NCI-H2171 treated with DMSO at 0.1 percent for 48 hours (cell line): ENCODE measurements at regions not wholly inside any gene's neighbourhood (a gene's known extent, or its start where the extent isn't known, plus 50 kb on each side); places are given as distances from the start of the nearest gene placed in this dataset.
"Not testable (repeated sequence)": the region's sequence is repeated elsewhere in the genome, so short reads cannot be mapped to it uniquely, and the experiment has no call there.

Source experiments
- DNase-seq: peaks from one replicate; lab custom pipeline; 2025; lab: John Stamatoyannopoulos, UW

GRCh38 chr21:27320868-27321267 is 354.0 kb upstream of the ADAMTS5 start:
- no peak for DNase-seq

DNA sequence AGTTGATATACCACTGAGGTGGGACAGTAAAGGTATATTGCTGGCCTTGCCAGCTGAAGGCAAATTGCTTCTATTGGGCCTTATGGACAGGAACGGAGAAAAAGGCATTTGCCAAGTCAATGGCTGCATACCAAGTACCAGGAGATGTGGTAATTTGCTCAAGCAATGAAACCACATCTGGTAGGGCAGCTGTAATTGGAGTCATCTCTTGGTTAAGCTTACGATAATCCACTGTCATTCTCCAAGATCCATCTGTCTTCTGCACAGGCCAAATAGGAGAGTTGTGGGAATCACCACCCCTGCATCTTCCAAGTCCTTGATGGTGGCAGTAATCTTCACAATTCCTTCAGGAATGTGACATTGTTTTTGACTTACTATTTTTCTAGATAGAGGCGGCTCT is 350.7 kb upstream of the ADAMTS5 start:
- not testable (repeated sequence) for DNase-seq

DNA sequence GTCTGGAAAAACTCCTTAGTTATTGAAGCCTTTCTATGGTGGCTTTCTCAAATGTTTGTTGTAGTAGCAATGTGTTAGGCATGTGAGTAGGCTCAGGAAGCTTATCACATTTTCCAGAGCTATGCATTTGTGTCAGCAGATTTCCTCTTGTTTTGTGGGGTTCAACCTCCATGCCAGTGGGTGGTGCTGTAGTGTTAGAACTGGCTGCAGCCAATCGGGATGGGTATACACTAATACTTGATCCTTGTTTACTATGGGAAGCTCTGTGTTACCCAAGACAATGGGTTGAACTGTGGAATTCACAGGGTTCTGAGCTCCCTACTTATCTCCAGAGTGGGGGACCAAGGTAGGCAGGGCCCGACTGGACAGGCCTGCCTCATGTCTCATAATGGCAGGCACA is 348.5 kb upstream of the ADAMTS5 start:
- DNase-seq: no peak

DNA sequence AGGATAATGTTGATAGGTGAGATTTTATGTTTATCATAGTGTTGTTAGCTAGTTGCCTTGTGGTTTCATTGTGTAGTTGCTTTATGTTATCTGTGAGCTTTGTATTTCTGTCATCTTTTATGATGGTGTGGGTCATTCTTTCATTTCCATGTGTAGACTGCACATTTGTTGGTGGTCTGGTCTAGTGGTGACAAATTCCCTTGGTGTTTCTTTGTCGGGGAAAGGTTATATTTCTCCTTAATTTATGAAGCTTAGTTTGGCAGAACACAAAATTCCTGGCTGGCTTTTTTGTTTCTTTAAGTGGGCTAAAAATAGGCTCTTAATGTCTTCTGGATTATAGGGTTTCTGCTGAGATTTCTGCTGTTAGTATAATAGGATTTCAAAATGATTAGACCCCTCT is 347.2 kb upstream of the ADAMTS5 start:
- no peak for DNase-seq

DNA sequence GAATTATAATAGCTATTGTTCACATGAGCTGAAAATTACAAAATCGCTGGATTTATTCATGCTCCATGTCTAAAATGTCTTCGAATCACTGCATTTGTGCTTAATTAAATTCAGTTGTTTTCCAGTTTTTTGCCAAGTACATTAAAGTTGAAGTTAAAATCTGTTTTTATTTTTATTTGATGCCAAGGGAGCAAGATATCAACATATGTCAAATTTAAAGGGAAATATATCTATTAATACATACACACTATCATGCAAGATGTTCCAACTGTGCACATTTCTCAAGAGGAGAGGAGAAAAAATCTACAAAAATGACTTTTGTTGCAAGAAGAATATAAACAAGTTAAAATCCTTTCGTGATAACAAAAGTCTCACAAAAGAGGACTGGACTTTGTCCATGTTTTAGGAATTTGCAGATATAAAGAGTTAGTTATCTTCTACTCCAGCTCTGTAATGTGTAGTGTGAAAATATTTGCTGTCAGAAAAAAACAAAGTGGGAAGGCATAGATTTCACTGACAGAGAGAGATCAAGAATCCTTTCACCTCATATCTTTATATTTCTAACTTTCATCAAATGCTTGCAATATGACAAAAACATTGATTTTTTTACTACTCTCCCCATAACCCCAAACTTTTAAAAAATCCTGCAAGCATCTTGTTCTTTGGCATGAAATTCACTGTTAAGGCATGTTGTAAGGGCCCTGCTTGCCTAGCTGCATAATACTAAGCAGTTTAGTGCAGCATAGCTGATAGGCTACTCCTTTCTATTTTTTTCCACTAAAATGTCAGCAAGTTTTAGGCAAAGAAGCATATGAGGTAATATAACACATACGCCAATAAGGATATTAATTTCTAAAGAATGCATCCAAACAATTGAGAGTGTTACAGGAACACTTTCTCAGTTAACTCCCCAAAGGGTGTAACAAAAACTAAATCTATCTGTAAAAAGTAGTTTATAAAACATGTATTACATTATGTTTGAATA is 340.2 kb upstream of the ADAMTS5 start:
- DNase-seq: no peak

GRCh38 chr21:27306206-27306605 is 339.3 kb upstream of the ADAMTS5 start:
- DNase-seq: no peak

- no peak for DNase-seq
Observed at GRCh38 chr21:27301220-27301619, 334.3 kb upstream of the ADAMTS5 start.

DNA sequence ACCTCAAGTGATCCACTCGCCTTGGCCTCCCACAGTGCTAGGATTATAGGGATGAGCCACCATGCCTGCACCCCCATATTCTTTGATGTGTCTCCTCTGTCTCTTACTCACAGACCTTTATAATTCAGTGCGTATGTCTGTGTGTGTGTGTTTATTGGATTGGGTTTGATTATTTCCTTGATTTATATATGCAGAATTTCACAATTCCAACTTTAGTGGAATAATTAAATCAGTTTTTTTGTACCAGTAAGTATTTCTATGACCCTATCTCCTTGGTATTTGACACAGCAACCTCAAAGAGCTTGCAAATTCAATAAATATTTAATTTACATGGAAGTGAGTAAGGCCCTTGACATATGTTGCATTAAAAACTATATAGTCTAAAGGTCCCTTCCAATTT is 333.9 kb upstream of the ADAMTS5 start:
- DNase-seq: no peak

DNA sequence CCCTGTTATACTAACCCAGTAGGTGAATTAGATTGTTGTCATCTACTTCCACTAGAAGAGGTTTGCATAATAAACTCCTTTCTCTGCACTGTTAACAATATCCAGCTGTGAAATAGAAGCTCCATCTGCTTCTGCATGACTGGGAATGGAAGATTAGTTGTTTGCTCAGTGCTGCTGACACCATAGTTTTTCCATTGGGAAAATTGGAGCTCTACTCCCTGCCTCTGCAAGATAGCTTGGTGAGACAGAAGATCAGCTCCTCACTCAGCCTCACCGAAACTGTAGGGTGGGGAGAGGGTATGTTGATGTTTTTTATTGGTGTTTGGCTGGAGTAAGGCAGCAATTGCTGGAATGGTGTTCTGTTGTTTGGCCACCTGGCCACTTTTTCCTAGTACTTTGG is 331.6 kb upstream of the ADAMTS5 start:
- DNase-seq: peak; percentile 89

GRCh38 chr21:27293239-27293638 is 326.4 kb upstream of the ADAMTS5 start:
- no peak for DNase-seq

GRCh38 chr21:27292783-27293182 is 325.9 kb upstream of the ADAMTS5 start:
- no peak for DNase-seq

DNA sequence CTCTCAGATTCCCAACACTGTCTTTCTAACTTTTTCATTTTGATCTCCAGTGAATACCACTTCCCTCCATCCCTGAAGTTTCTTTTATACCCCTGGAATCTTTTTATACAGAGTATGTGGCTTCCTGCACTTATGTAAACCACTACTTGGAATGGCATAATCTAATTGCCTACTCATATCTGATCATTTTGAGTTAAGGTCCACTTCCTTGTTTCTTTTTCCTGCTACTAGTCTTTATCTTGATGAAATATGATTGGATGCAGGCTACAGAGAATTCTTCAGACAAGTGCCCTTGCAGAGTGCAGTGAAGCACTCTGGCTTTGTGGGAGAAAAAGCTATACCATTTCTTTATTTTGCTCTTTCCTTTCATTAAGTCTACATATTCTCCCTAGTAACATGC is 325.3 kb upstream of the ADAMTS5 start:
- DNase-seq: no peak

DNA sequence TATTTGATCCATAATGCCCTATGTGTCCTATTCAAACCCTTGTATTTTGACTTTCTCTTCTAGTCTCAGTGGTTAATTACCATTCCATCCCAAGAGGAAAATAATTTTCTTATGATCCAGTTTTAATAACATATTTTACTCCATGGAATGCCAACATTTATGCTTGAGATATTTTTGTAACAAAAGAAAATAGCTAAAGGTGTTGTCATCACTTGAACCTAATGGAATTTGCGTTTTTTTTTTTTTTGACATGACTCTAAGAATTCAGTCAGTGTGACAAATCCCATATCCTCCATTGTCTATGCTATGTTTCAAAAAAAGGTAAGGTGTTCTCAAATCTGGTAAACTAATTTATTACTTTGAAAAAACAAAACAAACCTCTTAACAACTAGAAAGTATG is 324.1 kb upstream of the ADAMTS5 start:
- no peak for DNase-seq

DNA sequence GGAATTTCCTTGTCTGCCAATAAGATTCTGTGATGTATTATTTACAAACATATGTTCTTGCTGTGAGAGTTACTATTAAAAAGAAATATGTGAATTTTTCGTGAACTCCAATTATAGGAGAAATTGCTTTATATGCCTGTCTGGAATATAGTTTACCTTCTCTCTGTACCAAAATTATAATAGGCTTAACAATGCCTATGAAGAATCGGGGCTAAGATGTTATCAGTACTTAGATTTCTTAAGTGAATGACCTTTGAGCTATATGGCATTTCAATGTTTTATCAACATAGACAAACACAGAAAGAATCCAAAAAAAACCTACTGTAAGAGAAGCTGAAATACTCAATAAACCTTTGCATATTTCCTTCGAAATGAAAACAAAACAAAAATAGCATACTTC is 323.1 kb upstream of the ADAMTS5 start:
- no peak for DNase-seq

GRCh38 chr21:27286760-27287159 is 319.9 kb upstream of the ADAMTS5 start:
- DNase-seq: no peak

DNA sequence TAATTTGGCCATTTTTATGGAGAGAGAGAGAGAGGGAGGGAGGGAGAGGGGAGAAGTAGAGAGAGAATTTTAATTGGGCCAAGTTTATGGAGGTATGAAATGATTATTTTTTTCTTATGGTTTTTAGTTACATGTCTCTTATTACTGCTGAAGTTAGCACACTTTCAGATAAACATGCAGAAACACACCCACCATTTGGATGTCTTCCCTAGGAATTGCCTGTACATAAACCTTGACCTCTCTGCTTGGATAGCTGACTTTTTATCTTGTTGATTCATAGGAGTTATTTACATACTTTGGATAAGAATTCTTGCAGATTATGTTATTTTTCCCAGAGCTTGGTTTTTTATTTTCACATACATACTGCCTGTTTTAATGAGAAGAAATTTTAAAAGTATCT is 310.2 kb upstream of the ADAMTS5 start:
- no peak for DNase-seq

GRCh38 chr21:27275294-27275927 is 308.5 kb upstream of the ADAMTS5 start:
- DNase-seq: no peak

GRCh38 chr21:27269644-27270043 is 302.8 kb upstream of the ADAMTS5 start:
- no peak for DNase-seq

DNA sequence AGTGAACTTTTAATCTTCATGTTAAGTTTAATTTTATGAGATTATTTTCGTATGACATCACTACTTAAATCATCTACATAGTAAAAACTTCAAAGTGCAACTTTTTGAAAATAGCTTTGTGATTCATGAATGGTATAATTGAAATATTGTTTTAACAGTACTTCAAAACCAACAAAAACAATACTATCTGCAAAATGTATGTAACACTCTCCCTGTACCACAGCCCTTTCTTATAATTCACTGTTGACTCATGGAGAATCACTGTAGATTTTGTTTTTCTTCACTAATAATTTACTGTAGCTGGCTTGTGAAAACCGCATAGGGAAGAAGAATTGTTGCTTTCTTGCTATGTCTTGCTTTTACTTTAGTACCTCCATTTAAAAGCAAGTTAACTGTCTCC is 301.4 kb upstream of the ADAMTS5 start:
- no peak for DNase-seq

DNA sequence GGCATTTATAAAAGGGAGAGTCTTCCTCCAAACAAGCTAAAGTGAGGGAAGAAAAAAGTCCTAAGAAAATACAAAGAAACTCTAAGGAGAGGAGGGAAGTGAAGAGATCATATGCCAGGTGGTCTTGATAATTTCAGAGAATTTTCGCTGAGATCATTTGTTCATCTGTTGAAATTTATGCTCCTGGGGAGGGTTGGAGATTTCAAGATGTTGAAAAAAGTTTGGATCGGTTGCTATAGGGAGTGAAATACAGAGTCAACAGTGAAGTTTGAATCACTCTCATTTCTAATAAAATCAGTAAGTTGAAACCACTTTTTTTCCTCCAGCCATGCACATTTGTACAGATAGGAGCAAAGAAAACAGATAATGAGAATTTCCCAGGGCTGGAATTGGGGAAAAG is 299.1 kb upstream of the ADAMTS5 start:
- no peak for DNase-seq

GRCh38 chr21:27265492-27265891 is 298.6 kb upstream of the ADAMTS5 start:
- no peak for DNase-seq

DNA sequence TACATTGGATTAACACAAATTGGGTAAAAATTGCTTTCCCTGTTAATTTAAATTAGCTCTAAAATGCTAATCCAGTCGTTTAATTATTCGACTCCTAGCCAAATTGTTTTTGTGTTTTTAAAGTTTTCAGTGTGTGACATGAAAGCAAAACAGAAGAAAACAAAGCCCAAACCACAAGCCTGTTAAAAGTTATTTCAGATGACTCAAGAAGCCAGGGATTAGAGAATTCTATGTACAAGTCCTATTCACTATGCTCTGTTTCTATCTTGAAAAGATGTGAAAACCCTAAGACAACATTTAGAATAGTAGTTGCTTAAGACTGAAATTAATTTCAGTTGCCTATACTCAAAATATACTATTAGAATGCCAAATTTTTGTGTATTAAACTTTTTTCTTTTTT is 294.8 kb upstream of the ADAMTS5 start:
- DNase-seq: no peak

- no peak for DNase-seq
Observed at GRCh38 chr21:27260728-27261127, 293.8 kb upstream of the ADAMTS5 start.
